HuH-7.5 (cell line): ENCODE measurements at regions not wholly inside any gene's neighbourhood (a gene's known extent, or its start where the extent isn't known, plus 50 kb on each side); places are given as distances from the start of the nearest gene placed in this dataset.
A peak's percentile ranks its signal among the peaks of the same experiment; 100 is the strongest.
"Not testable (repeated sequence)": the region's sequence is repeated elsewhere in the genome, so short reads cannot be mapped to it uniquely, and the experiment has no call there.

Experiments
- DNase-seq: peaks from one replicate; pipeline ENCODE4 v3.0.0; 2011; ENCODE audit warnings: low spot score

DNA sequence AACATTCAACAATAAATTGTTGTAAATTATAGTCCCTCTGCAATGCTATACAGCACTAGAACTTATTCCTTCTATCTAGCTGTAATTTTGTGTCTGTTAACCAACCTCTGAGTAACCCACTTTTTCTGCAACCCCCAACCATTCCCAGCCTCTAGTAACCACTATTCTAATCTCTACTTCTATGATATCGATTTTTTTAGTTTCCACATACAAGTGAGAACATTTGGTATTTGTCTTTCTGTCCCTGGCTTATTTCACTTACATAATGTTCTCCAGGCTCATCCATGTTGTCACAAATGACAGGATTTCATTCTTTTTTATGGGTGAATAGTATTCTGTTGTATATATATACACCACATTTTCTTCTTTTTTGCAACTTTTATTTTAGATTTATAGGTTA, 147.6 kb downstream of the MAIP1 start:
- DNase-seq = no peak

GRCh38 chr2:200104015-200104414, 148.6 kb downstream of the MAIP1 start:
- DNase-seq = no peak

DNA sequence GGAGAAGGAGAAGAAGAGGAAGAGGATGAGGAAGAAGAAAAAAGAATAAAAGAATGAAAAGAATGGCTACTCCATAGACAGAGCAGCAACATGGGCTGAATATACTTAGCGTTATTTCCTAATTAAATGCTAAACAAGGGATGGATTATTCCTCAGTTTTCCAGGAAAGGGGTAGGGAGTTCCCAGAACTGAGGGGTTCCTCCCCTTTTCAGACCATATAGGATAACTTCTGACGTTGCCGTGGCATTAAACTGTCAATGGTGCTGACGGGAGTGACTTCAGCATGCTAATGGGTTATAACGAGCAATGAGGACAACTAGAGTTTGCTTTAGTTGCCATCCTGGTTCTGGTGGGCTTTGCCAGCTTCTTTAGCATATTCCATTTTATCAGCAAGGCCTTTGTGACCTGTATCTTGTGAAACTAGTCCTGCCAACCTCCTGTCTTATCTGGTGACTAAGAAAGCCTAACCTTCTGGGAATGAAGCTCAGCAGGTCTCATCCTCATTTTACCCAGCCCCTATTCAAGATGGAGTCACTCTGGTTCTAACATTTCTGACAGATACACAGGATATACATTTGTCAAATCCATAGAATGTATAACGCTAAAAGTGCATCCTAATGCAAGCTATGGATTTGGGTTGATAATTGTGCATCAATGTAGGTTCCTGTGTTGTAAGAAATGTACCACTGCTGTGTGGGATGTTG, 152.3 kb downstream of the MAIP1 start:
- no peak for DNase-seq

DNA sequence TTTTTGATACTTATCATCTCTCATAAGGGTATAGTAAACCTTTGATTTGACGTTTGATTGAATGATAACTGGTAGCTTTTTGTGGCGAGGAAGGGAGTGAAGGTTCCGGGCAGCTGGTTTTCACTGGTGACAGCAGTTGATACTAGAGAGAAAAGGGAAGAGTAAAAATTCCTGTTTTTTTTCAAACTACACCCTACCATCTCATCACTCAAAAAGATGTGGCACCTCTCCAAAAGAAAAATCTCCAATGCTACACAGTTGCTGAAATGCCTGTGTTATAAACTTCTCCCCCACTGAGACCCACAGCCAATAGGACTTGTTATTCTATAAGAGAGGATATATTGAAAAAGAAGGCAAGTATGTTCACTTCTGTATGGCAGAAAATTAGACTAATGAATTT, 154.0 kb downstream of the MAIP1 start:
- DNase-seq = no peak

DNA sequence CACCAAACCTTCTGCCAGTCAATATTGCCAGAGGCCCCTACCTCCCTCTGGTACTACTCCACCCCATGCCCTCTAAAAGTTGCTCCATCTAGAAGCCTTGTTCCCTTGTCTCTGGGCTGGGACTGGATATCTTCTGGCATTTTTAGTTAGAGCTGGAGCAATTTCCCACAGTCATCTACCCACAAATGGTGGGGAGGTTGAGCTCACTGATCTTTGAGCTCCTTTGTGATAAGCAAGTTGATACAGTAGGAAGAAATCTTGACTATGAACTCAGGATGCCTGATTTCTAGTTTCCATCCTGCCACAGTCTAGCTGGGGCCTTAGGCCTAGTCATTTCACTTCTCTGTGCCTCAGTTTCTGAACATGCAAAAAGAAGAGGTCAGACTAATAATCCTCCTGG, 155.0 kb downstream of the MAIP1 start:
- no peak for DNase-seq

DNA sequence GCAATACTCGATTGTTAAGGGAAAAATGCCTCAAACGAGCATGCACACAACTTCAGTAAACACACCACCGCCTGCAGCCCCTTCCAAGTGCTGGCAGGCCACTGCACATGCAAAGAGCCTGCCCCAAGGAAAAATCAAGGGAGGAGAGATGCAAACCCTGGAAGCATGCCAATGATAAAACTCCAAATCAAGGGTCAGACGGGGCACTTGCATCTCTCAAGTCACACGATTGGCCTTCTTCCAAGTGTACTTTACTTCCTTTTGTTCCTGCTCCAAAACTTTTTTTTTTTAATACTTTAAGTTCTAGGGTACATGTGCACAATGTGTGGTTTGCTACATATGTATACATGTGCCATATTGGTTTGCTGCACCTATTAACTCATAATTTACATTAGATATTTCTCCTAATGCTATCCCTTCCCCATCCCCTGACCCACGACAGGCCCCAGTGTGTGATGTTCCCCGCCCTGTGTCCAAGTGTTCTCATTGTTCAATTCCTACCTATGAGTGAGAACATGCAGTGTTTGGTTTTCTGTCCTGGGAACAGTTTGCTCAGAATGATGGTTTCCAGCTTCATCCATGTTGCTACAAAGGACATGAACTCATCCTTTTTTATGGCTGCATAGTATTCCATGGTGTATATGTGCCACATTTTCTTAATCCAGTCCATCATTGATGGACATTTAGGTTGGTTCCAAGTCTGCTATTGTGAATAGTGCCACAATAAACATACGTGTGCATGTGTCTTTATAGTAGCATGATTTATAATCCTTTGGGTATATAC, 157.8 kb downstream of the MAIP1 start:
- DNase-seq = not testable (repeated sequence)

DNA sequence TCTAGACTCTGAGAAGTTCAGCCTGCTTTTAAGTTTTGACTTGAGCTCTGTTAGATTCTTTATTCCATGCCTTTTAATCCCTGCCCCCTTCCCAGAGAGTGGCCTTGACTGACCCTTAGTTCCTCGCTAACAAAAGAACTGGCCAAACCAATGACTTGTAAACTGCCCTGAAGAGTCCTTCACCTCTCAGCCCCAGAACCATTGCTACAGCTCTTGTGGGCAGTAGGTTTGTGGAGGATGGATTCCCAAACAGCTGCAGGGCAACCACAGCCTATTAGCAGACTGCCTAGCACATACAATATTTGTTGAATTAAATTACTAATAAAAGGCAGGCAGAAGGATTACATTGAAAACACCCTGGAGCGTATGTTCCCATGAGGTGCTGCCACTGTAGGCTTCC, 163.9 kb downstream of the MAIP1 start:
- DNase-seq = no peak

DNA sequence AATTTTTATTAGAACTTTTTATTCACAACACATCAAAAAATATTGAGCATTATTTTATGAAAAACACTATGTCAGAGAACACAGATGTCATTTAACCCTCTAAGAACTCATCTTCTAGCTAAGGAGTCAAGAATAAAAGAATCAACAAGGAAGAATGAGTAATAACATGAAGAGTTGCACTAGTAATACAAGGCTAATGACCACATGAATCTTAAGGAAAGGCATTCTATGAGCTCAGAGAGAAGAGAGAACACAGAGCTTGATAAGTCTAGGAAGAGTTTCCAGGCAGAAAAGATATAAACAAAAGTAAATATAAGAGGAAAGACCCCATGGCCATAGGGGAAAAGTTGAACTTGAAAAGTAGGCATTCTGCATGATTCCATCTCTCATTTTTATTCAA, 166.5 kb downstream of the MAIP1 start:
- no peak for DNase-seq

GRCh38 chr2:200122683-200123082, 167.3 kb downstream of the MAIP1 start:
- DNase-seq = no peak

DNA sequence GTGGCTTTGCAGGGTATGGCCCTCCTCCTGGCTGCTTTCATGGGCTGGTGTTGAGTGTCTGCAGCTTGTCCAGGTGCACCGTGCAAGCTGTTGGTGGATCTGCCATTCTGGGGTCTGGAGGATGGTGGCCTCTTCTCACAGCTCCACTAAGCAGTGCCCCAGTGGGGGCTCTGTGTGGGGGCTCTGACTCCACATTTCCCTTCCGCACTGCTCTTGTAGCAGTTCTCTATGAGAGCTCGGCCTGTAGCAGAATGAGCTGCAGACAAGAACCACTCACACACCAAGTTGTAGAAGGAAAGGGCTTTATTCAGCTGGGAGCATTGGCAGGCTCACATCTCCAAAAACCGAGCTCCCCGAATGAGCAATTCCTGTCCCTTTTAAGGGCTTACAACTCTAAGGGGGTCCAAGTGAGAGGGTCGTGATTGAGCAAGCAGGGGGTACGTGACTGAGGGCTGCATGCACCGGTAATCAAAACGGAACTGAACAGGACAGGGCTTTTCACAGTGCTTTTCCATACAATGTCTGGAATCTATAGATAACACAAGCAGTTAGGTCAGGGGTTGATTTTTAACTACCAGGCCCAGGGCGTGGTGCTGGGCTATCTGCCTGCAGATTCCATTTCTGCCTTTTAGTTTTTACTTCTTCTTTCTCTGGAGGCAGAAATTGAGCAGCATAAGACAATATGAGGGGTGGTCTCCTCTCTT, 169.4 kb downstream of the MAIP1 start:
- DNase-seq = not testable (repeated sequence)

GRCh38 chr2:200125444-200126284, 170.3 kb downstream of the MAIP1 start:
- DNase-seq = no peak

DNA sequence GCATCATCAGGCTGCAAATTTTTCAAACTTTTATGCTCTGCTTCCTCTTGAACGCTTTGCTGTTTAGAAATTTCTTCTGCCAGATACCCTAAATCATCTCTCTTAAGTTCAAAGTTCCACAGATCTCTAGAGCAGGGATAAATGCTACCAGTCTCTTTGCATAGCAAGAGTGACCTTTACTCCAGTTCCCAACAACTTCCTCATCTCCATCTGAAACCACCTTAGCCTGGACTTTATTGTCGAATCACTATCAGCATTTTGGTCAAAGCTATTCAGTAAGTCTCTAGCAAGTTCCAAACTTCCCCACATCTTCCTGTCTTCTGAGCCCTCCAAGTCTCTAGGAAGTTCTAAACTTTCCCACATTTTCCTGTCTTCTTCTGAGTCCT, 170.9 kb downstream of the MAIP1 start:
- DNase-seq = not testable (repeated sequence)

DNA sequence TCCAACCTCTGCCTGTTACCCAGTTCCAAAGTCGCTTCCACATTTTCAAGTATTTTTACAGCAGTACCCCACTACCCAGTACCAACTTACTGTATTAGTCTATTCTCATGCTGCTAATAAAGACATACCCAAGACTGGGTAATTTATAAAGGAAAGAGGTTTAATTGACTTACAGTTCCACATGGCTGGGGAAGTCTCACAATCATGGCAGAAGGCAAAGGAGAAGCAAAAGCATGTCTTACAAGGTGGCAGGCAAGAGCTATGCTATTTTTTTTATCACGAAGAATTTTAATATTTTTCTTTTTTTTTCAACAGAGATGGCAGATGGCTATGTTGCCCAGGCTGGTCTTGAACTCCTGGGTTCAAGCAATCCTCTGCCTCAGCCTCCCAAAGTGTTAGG, 171.3 kb downstream of the MAIP1 start:
- DNase-seq = not testable (repeated sequence)

- peak; percentile 16 for DNase-seq
Observed at GRCh38 chr2:200127848-200128247, 172.5 kb downstream of the MAIP1 start.

GRCh38 chr2:200128296-200128695, 172.9 kb downstream of the MAIP1 start:
- DNase-seq = no peak

- DNase-seq = no peak
Observed at GRCh38 chr2:200129721-200130462, 174.5 kb downstream of the MAIP1 start.

GRCh38 chr2:200130762-200131166, 175.4 kb downstream of the MAIP1 start:
- no peak for DNase-seq

DNA sequence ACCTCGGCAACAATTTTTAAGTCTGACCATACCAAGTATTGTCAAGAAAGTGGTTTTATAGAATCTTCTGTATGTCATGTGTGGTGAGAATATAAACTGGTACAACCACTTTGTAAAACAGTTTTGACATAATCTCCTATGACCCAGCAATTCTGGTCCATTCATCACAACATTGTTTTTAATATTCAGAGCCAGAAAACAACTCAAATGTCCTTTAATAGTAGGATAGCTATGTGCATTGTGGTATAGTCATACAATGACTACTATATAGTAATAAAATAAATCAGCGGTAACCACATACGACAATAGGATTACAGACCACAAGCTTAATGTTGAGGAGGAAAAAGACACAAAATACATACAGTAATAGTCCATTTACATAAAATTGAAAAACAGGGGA, 175.2 kb upstream of the SPATS2L start:
- DNase-seq = no peak

GRCh38 chr2:200135082-200135481, 171.4 kb upstream of the SPATS2L start:
- DNase-seq = no peak

DNA sequence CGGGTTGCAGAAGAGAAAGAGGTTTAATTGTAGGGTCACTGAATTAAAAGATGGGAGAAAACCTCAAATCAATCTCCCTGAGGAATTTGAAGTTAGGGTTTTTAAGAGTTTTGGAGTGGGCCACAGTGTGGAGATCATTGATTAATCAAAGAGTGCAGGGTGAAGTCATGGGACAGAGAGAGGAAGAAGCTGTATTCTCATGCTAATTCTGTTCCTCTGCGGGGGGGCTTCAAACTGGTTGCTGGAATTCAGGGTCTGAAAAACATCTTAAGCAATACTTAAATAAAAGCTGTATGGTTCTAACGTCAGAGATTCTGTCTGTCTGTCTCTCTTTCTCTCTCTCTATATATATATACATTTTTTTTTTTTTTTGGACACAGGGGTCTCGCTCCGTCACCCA, 169.8 kb upstream of the SPATS2L start:
- no peak for DNase-seq

DNA sequence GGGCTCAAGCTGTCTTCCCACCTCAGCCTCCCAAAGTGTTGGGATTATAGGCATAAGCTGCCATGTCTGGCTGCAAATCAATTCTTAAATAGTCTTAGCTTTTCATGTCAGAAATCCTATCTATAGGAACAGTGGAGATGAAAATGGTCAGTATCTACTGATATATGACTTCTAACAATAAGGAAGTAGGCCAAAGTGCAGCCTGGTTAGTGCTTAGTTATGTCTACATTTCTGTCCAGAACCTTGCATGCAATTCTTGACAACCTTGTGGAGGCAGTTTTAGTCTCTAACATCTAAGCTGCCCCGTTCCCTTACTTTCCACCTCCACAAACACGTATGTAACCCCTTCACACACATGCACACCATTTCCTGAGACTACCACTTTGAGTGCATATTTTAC, 169.2 kb upstream of the SPATS2L start:
- no peak for DNase-seq
